HCT116 (cell line): ENCODE measurements at regions not wholly inside any gene's neighbourhood (a gene's known extent, or its start where the extent isn't known, plus 50 kb on each side); places are given as distances from the start of the nearest gene placed in this dataset.

Experiments
- ATAC-seq: fragments of 200-7000 bp; cut with Tn5 transposase; 2 replicates; pipeline ENCODE4 v1.9.1; 2020; ENCODE audit warnings: mild to moderate bottlenecking, moderate library complexity
- BruUV-seq: library from RNA; stranded (reverse); fragments of 400-500 nt; replicated peaks from 2 replicates; lab custom pipeline; 2021; lab: Mats Ljungman, UMichigan
- CTCF ChIA-PET: fragments of 300-600 bp; sonication (Branson Sonifier 250); formaldehyde crosslinking; loops from one replicate; lab custom pipeline; 2021; ENCODE audit warnings: antibody characterized with exemption; lab: Charles Lee
- POLR2A ChIA-PET: fragments of 300-600, 350-600 bp; sonication (Branson Sonifier 250); formaldehyde crosslinking; loops from one replicate; lab custom pipeline; 2021; ENCODE audit warnings: antibody characterized with exemption; lab: Charles Lee
- RAD21 ChIA-PET, 2 experiments: fragments of 300-600 bp; sonication (Branson Sonifier 250); formaldehyde crosslinking; loops; one replicate each; lab custom pipeline; 2023; ENCODE audit warnings: low total read pairs in 2 of 2; ENCODE audit not compliant: uncharacterized antibody in 2 of 2, unreplicated experiment in 2 of 2, low non-redundant PET in 1 of 2; lab: Charles Lee
- DNase-seq: peaks from one replicate; pipeline ENCODE4 v3.0.0-alpha.2; 2010; ENCODE audit warnings: low read depth, low spot score
- H2AFZ ChIP-seq: fragments of 200-600 bp; shearing (Covaris generic), sonication (generic); 2 replicates; pipeline ENCODE4 v1.6.1; 2017; ENCODE audit warnings: low read depth, mixed run types, mixed read lengths, antibody characterized with exemption, low read length; ENCODE audit not compliant: poor library complexity, severe bottlenecking
- H3K27ac ChIP-seq: 2 replicates; pipeline ENCODE4 v1.5.1; 2012; ENCODE audit warnings: low read depth, low read length
- H3K27me3 ChIP-seq: fragments of 200-600 bp; sonication (generic); 2 replicates; pipeline ENCODE4 v1.6.1; 2016; ENCODE audit warnings: mixed run types, low read length, mixed read lengths; ENCODE audit not compliant: insufficient read depth
- H3K36me3 ChIP-seq, 2 experiments: fragments of 200-500 bp in 1 of 2; fragments of 200-600 bp in 1 of 2; sonication (Bioruptor generic) in 1 of 2; sonication (generic) in 1 of 2; 2 replicates each; pipeline versions ENCODE4 v1.5.1 to v1.6.1; 2014 to 2016; ENCODE audit warnings: low read length in 2 of 2, inconsistent platforms in 1 of 2, mixed read lengths in 1 of 2, mixed run types in 1 of 2; ENCODE audit not compliant: insufficient read depth in 2 of 2, control insufficient read depth in 1 of 2
- H3K4me1 ChIP-seq, 2 experiments: fragments of 200-600 bp in 1 of 2; sonication (generic) in 1 of 2; 2 replicates each; pipeline versions ENCODE4 v1.5.1 to v1.6.1; 2012 to 2017; ENCODE audit warnings: low read length in 2 of 2, inconsistent platforms in 1 of 2, mild to moderate bottlenecking in 1 of 2, mixed read lengths in 1 of 2, mixed run types in 1 of 2, moderate library complexity in 1 of 2; ENCODE audit not compliant: insufficient read depth in 2 of 2, control insufficient read depth in 1 of 2
- H3K4me2 ChIP-seq: fragments of 200-600 bp; sonication (generic); 2 replicates; pipeline ENCODE4 v1.6.1; 2017; ENCODE audit warnings: mixed run types, low read length, mixed read lengths
- H3K4me3 ChIP-seq, 2 experiments: fragments of 200-600 bp in 1 of 2; sonication (generic) in 1 of 2; replicated peaks in 1 of 2; 2 replicates each; pipeline ENCODE4 v1.5.1; 2011 to 2016; ENCODE audit warnings: low read length in 2 of 2, control low read depth in 1 of 2, low read depth in 1 of 2, mild to moderate bottlenecking in 1 of 2, mixed read lengths in 1 of 2, mixed run types in 1 of 2
- H3K79me2 ChIP-seq: fragments of 200-600 bp; sonication (generic); 2 replicates; pipeline ENCODE4 v1.6.1; 2017; ENCODE audit warnings: mild to moderate bottlenecking, mixed run types, low read length, moderate library complexity, mixed read lengths; ENCODE audit not compliant: insufficient read depth
- H3K9ac ChIP-seq: fragments of 200-600 bp; sonication (generic); 2 replicates; pipeline ENCODE4 v1.6.1; 2016; ENCODE audit warnings: low read length, mixed read lengths
- H3K9me2 ChIP-seq: fragments of 200-600 bp; sonication (generic), shearing (Covaris generic); 2 replicates; pipeline ENCODE4 v1.6.1; 2017; ENCODE audit warnings: mixed run types, mild to moderate bottlenecking, moderate library complexity; ENCODE audit not compliant: insufficient read depth
- H3K9me3 ChIP-seq, 2 experiments: fragments of 200-500 bp in 1 of 2; fragments of 200-600 bp in 1 of 2; sonication (Bioruptor generic) in 1 of 2; sonication (generic) in 1 of 2; 2 replicates each; pipeline ENCODE4 v1.6.1; 2014 to 2017; ENCODE audit warnings: low read length in 2 of 2, mixed read lengths in 2 of 2, inconsistent platforms in 1 of 2, low read depth in 1 of 2, mild to moderate bottlenecking in 1 of 2, mixed run types in 1 of 2, moderate library complexity in 1 of 2; ENCODE audit not compliant: control insufficient read depth in 1 of 2, insufficient read depth in 1 of 2
- H4K20me1 ChIP-seq: fragments of 200-600 bp; sonication (generic), shearing (Covaris generic); 2 replicates; pipeline ENCODE4 v1.6.1; 2017; ENCODE audit warnings: mixed run types, mild to moderate bottlenecking, moderate library complexity; ENCODE audit not compliant: insufficient read depth
- CBX3 ChIP-seq: IDR thresholded peaks from 2 replicates; pipeline ENCODE4 v1.6.1; 2012; ENCODE audit warnings: low read depth
- CEBPB ChIP-seq: IDR thresholded peaks from 2 replicates; pipeline ENCODE4 v1.6.1; 2012; ENCODE audit warnings: low read depth
- ELF1 ChIP-seq: IDR thresholded peaks from 2 replicates; pipeline ENCODE4 v1.6.1; 2012; ENCODE audit warnings: low read depth, borderline replicate concordance
- EZH2phosphoT487 ChIP-seq: fragments of 200-600 bp; IDR thresholded peaks from 2 replicates; pipeline ENCODE4 v1.6.1; 2018; ENCODE audit warnings: antibody characterized with exemption, borderline replicate concordance
- FOSL1 ChIP-seq: IDR thresholded peaks from 2 replicates; pipeline ENCODE4 v1.6.1; 2012; ENCODE audit warnings: low read depth
- POLR2A ChIP-seq: IDR thresholded peaks from 2 replicates; pipeline ENCODE4 v1.7.0; 2011; ENCODE audit warnings: borderline replicate concordance; ENCODE audit not compliant: insufficient read depth, insufficient read length; ENCODE audit errors: extremely low read depth
- POLR2AphosphoS5 ChIP-seq: IDR thresholded peaks from 2 replicates; pipeline ENCODE4 v1.6.1; 2011; ENCODE audit warnings: mild to moderate bottlenecking, low read depth, low read length, moderate library complexity
- RAD21 ChIP-seq: IDR thresholded peaks from 2 replicates; pipeline ENCODE4 v1.6.1; 2012; ENCODE audit warnings: low read depth, mild to moderate bottlenecking
- SP1 ChIP-seq: IDR thresholded peaks from 2 replicates; pipeline ENCODE4 v1.6.1; 2012; ENCODE audit warnings: low read depth
- SRF ChIP-seq: IDR thresholded peaks from 2 replicates; pipeline ENCODE4 v1.6.1; 2012; ENCODE audit warnings: low read depth
- TCF7L2 ChIP-seq: IDR thresholded peaks from 2 replicates; pipeline ENCODE4 v1.7.0; 2011; ENCODE audit warnings: borderline replicate concordance, inconsistent platforms; ENCODE audit not compliant: insufficient read depth, insufficient read length; ENCODE audit errors: extremely low read depth
- ZFX ChIP-seq: fragments of 450-650 bp; IDR thresholded peaks from 2 replicates; pipeline ENCODE4 v1.6.1; 2017
- ZNF274 ChIP-seq: fragments of 200-500 bp; sonication (Bioruptor generic); IDR thresholded peaks from 2 replicates; pipeline ENCODE4 v1.6.1; 2014; ENCODE audit warnings: mild to moderate bottlenecking, low read depth, low read length, inconsistent platforms
- intact Hi-C: fragments of 100-400 bp; cut with micrococcal nuclease; formaldehyde crosslinking; loops from 2 replicates; pipeline ENCODE4 v1.10.0; 2022
- TF ChIP-seq, protein P1 (sequence below): IDR thresholded peaks from 2 replicates; pipeline ENCODE4 v1.6.1; 2012
- TF ChIP-seq, protein P2 (sequence below): IDR thresholded peaks from 2 replicates; pipeline ENCODE4 v1.6.1; 2011; ENCODE audit warnings: mild to moderate bottlenecking, low read length, moderate library complexity; ENCODE audit not compliant: insufficient replicate concordance; ENCODE audit errors: extremely low read depth

DNA sequence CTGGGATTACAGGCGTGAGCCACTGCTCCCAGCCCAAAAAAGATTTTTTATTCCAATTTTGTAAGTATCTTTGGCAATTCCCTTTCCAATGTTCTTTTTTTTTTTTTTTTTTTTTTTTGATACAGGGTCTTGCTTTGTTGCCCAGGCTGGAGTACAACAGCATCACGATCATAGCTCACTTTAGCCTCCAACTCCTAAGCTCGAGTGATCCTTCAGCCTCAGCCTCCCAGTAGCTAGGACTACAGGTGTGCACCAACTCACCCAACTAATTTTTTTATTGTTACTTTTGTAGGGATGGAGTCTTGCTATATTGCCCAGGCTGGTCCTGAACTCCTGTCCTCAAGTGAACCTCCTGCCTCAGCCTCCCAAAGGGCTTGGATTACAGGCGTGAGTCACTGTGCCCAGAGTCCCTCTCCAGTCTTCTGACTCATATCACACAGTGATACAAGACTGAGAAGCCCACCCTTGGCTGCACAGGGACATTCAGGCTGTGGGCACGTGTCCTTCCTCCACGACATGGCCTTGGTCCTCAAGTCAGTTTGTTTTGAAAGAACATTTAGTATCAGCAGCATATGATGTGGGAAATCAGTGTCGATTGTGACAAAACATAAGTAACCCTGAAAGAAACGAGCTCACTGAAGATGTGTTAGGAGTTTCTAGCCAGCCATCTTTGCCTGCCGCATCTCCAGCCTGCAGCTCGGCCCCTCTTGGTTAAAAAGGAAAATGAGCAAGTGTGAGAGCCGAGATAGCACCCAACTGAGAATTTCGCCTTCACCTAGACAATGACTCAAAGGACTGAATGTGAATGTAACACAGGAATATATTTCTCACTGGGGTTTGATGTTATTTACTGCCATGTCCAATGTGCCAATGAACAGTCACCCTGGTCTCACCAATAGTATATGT, 175.5 kb downstream of the MN1 start:
- RAD21 ChIA-PET, result interaction anchor here in 1 of 2 experiments (0.7 kb wide), 1 partner anchor 372 kb away, joined by 3 read pairs; no protein-coding TSS in a partner anchor
- H3K27me3 ChIP-seq, result no peaks in the 10 kb centered on the region
- H3K79me2 ChIP-seq, result no peaks in the 10 kb centered on the region
- H3K4me1 ChIP-seq, result peaks cover 18 to 27% of the 10 kb centered on the region in 2 experiments
- no peaks in the 10 kb centered on the region for H3K9me3 ChIP-seq
- peak overlapping the region; percentile 14; the same call in 1 of the 2 replicates for H3K4me2 ChIP-seq
- H4K20me1 ChIP-seq, result no peaks in the 10 kb centered on the region
- intact Hi-C loops, result no loop called here
- no peak overlapping the region for H3K4me3 ChIP-seq
- H3K27ac ChIP-seq, result no peak overlapping the region
- ATAC-seq (no peak), DNase-seq (no peak)
- CTCF ChIA-PET, result no interaction called here
- TF ChIP-seq CBX3 (no peak), ZFX (no peak), RAD21 (no peak), EZH2phosphoT487 (no peak), CEBPB (no peak)
- TF ChIP-seq, protein P1, sequence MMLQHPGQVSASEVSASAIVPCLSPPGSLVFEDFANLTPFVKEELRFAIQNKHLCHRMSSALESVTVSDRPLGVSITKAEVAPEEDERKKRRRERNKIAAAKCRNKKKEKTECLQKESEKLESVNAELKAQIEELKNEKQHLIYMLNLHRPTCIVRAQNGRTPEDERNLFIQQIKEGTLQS, result no peak
- no peak overlapping the region for H3K9ac ChIP-seq
- no peaks in the 10 kb centered on the region for H3K9me2 ChIP-seq
- H2AFZ ChIP-seq, result no peak overlapping the region
- BruUV-seq, result no TSS peak
- POLR2A ChIA-PET, result interaction anchor here (0.7 to 0.9 kb wide), 2 partner anchors 40 to 149 kb away, joined by 3 to 5 read pairs; no protein-coding TSS in a partner anchor
- no peaks in the 10 kb centered on the region for H3K36me3 ChIP-seq

GRCh38 chr22:27626675-27627443, 174.7 kb downstream of the MN1 start:
- H4K20me1 ChIP-seq, result no peaks in the 10 kb centered on the region
- no peak overlapping the region for H2AFZ ChIP-seq
- ChIA-PET CTCF (no interaction called here), RAD21 (no interaction called here), POLR2A (interaction anchor here (0.9 kb wide), 1 partner anchor 39 kb away, joined by 3 read pairs; no protein-coding TSS in a partner anchor)
- intact Hi-C loops, result no loop called here
- H3K27ac ChIP-seq, result no peak overlapping the region
- H3K36me3 ChIP-seq, result no peaks in the 10 kb centered on the region
- no TSS peak for BruUV-seq
- H3K27me3 ChIP-seq, result no peaks in the 10 kb centered on the region
- H3K9ac ChIP-seq, result no peak overlapping the region
- peak overlapping the region; percentile 29 for H3K4me2 ChIP-seq
- H3K9me2 ChIP-seq, result no peaks in the 10 kb centered on the region
- H3K79me2 ChIP-seq, result no peaks in the 10 kb centered on the region
- no peaks in the 10 kb centered on the region for H3K9me3 ChIP-seq
- H3K4me1 ChIP-seq, result peaks cover 18 to 27% of the 10 kb centered on the region in 2 experiments
- no peak overlapping the region for H3K4me3 ChIP-seq
- no peak for DNase-seq
- ATAC-seq, result peak; percentile 34
- TF ChIP-seq TCF7L2 (no peak), ZFX (no peak), CBX3 (no peak), SRF (no peak), ELF1 (no peak), EZH2phosphoT487 (no peak), POLR2A (no peak), CEBPB (no peak), RAD21 (no peak), SP1 (no peak), POLR2AphosphoS5 (no peak), FOSL1 (no peak), ZNF274 (no peak)
- TF ChIP-seq, protein P2, sequence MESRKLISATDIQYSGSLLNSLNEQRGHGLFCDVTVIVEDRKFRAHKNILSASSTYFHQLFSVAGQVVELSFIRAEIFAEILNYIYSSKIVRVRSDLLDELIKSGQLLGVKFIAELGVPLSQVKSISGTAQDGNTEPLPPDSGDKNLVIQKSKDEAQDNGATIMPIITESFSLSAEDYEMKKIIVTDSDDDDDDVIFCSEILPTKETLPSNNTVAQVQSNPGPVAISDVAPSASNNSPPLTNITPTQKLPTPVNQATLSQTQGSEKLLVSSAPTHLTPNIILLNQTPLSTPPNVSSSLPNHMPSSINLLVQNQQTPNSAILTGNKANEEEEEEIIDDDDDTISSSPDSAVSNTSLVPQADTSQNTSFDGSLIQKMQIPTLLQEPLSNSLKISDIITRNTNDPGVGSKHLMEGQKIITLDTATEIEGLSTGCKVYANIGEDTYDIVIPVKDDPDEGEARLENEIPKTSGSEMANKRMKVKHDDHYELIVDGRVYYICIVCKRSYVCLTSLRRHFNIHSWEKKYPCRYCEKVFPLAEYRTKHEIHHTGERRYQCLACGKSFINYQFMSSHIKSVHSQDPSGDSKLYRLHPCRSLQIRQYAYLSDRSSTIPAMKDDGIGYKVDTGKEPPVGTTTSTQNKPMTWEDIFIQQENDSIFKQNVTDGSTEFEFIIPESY, result no peak
- TF ChIP-seq, protein P1, result no peak
